GM18511 (cell line): ENCODE measurements at regions not wholly inside any gene's neighbourhood (a gene's known extent, or its start where the extent isn't known, plus 50 kb on each side); places are given as distances from the start of the nearest gene placed in this dataset.
"Not testable (repeated sequence)": the region's sequence is repeated elsewhere in the genome, so short reads cannot be mapped to it uniquely, and the experiment has no call there.

Source experiments
- ATAC-seq: cut with Tn5 transposase; IDR thresholded peaks from one replicate; pipeline ENCODE4 v1.9.1; 2021; ENCODE audit warnings: mild to moderate bottlenecking, moderate library complexity; ENCODE audit not compliant: unreplicated experiment

DNA sequence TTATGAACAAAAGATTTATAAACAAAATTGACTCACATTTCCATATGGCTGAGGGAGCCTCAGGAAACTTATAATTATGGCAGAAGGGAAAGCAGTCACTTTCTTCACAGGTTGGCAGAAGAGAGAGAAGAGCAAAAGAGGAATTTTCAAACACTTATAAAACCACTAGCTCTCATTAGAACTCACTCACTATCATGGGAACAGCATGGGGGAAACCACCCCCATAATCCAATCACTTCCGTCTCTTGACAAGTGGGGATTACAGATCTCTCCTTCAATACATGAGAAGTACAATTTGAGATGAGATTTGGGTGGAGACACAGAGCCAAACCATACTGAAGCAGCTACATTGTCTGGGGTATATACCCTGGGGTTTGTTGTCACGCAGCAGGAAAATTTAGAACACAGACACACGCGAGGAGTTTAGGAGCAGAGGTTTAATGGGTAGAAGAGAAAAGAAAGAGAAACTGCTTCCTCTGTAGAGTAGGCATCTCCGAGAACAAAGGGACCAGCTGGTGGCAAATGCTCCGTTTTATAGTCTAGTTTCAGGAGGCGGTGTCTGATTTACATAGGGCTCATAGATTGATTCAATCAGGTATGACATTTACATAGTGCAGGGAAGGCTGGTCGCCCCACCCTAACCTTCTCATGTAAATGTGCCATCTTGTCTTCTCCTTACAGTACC, 2277.7 kb upstream of the AGA start:
- ATAC-seq = no peak

DNA sequence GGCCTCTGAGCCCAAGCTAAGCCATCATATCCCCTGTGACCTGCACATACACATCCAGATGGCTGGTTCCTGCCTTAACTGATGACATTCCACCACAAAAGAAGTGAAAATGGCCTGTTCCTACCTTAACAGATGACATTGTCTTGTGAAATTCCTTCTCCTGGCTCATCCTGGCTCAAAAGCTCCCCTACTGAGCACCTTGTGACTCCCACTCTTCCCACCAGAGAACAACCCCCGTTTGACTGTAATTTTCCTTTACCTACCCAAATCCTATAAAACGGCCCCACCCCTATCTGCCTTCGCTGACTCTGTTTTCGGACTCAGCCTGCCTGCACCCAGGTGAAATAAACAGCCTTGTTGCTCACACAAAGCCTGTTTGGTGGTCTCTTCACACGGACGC, 2284.3 kb upstream of the AGA start:
- ATAC-seq = not testable (repeated sequence)

DNA sequence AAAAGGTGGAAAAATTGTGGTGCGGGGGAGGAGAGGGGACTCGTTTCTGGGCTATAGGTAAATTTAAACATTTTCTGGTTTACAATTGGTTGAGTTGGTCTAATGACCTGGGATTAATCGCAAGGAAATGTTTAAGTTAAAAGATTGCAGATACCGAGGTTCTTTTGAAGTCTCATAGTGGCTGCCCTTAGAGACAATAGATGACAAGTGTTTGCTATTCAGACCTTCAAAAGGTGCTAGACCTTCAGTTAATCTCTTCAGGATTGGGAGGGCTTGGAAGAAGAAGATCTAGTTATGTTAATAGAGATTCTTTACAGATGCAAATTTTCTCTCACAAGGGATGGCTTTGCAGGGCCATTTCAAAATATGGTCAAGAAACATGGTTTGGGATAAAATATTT, 2286.1 kb upstream of the AGA start:
- ATAC-seq = no peak

DNA sequence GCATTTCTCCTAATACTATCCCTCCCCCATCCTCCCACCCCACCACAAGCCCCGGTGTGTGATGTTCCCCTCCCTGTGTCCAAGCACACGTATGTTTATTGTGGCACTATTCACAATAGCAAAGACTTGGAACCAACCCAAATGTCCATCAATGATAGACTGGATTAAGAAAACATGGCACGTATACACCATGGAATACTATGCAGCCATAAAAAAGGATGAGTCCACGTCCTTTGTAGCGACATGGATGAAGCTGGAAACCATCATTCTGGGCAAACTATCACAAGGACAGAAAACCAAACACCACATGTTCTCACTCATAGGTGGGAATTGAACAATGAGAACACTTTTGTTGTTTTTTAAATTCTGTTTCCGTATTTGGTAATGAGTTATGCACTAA, 2294.6 kb upstream of the AGA start:
- not testable (repeated sequence) for ATAC-seq

DNA sequence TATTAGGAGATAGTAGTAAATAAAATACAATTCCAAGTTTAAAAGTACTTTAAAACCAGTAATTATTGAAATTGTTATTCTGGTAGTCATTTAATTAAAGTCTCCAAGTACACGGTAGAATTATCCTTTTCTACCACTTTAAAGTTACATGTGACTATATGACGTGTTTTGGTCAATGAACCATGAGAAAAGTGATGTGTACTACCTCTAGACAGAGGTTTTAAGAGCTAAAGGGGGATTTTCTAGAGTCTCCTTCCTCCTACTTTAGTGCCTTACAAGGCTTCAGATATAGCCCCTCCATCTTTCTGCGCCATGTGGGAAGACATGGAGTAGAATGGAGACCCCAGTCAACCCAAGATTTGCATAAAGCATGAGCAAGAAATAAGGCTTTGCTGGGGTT, 2296.6 kb upstream of the AGA start:
- no peak for ATAC-seq

DNA sequence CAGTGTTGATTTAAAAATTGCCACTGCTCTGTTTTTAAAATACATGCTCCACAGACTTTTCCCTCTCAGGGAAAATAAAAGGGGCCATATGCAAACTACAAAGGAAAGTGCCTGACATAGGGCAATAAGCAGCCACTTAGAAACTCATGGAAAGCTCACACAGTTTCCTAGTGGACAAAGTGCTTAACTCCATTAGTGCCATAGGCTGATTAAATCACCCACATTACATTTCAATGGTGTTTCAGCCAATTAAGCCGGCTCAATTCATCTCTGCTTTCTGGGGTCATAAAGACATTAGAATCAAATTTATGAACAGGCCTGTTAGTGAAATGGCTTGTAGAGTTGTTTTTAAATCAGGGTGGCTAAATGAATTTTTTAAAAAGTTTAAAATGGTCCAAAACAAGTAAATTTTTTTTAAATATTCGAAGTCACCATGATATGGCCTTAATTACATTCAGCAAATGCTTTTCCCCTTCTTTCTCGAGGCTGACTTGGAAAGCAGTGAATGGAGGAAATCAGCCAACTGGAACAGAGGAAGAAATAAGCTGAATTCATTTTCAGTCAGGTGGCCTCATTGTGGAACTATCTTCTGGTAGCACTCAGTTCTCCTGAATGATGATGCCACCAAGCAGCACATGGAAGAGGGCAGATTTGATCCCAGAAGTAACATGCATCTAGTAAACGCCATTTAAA, 2305.1 kb upstream of the AGA start:
- no peak for ATAC-seq

DNA sequence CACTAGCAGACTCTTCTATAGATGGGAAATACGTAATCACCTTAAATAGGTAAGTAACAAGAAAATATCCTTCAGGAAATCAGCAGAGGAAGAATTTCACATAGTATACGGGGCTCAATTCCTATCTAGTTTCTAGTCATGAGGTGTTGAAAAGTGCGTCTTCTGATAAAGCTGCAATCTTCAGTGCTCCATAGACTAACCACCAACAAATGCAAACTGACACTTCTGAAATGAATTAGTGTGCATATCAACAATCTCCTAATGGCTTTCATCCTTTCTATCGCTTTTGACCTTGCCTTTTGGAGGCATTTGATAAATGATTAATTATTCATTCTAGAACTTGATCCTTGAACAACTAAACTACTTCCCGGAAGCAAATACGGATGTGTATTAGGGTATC, 2306.6 kb upstream of the AGA start:
- ATAC-seq = no peak

DNA sequence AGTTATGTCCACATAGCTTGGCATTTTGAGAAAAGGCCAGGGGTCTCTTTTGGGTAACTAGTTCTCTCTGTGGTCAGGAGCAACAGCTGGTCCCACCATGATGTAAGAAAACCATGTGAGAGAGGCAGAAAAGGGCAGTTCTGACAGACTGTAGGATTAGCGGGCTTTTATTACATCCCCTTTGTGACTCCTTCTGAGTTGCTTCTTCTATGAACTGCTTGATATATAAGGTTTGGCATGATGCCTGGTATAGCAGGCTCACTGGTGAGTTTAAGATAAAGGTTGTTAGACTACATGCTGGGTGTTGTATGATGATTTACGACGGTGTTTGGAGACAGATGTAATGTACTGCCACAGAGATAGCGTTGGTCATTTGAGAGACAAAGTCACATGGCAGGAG, 2308.1 kb upstream of the AGA start:
- no peak for ATAC-seq

DNA sequence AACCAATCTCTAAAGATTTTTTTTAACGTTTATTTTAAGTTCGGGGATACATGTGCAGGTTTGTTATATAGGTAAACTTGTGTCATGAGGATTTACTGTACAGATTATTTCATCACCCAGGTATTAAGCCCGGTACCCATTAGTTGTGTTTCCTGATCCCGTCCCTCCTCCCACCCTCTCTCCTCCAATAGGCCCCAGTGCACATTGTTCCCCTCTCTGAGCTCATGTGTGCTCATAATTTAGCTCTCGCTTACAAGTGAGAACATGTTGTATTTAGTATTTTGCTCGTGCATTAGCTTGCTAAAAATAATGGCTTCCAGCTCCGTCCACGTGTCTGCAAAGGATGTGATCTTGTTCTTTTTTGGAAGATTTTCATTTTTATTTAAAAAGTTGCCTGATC, 2309.4 kb upstream of the AGA start:
- no peak for ATAC-seq

DNA sequence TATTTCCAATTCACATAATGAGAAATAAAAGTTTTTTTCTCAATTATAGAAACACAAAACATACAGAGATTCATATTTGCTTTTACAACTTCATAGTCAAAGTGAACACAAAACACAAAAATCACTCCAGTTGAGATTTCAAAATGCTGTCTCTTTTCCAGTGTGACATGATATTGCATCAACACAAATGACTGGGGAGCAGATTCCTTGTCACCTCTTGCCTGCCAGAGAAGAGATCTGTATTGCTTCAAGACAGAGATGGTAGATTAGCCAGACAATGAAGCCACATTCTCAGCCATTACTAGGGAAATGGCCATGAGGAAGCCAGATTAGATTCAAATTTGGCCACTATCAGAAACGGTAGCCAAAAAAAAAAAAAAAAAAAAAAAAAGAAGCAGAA, 2313.1 kb upstream of the AGA start:
- no peak for ATAC-seq

DNA sequence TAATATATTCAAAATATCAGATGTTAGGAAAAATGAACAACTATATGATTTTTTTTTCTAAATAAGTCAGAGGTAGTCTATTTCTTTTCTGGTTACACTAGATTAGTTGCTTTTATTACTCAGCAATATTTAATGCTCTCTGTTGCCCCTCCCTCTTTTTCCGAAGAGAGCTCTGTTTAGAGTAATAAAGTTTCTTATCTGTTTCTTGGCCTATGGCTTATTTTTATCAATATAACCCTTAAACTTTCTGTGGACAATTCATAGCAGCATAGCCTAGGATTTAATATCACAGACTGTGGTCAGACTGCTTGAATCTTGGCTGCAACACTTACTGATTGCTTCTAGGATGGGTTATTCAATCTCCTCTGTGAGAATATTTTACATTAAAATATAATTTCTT, 2315.4 kb upstream of the AGA start:
- ATAC-seq = no peak

DNA sequence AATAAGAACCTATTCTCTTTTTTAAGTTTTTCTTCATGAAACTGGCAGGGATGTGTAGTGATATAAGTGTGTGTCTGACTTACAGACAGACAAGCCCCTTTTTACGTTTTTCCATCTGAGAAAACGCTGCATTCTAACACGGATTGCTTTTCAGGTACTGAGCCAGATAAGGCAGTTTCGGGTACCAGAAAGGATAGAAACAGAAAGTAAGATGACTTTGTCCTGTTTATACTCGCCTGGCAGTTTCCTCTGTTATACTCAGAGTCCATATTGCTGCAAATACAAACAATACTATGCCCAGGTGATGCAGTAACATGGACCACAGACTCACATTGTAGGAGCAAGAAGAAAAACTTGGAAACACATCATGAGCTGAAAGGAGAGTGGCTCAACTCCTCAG, 2320.6 kb upstream of the AGA start:
- no peak for ATAC-seq

DNA sequence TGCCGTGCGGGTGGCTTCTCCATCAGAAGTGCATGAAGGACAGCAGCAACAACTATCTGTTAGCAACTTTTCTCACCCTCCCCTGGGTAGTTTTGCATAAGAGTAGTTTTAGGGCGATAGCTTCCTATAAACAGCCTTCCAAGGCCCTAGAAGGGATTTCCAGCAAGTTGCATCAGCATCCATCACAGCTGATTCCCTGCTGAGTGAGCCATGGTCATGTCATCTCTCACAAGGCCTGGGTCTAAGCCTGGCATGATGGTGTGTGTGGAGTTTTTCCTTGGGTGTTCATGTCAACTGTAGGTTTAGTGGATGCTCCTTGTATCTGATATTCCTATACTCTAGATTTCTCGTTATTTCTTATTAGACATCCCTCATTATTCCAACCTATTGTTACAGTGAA, 2324.7 kb upstream of the AGA start:
- no peak for ATAC-seq

DNA sequence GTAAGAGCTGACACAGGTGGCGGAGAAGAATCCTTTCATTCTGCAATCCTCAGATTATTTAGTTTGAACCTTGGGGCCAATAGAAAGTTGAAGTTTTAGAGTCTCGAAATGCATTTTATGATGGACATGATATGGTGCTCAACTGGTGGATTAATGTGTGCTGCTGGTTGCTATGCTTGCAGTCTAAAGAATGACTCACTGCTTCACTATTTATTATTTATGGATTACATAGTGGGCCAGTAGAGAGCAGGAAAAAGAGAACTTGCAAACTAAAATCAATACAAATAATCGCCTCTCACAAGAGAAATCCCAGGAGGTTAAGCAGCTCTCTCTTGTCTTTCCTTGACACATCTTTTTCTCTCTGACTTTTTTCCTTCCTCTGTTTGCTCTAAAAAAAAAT, 2326.8 kb upstream of the AGA start:
- ATAC-seq = no peak

DNA sequence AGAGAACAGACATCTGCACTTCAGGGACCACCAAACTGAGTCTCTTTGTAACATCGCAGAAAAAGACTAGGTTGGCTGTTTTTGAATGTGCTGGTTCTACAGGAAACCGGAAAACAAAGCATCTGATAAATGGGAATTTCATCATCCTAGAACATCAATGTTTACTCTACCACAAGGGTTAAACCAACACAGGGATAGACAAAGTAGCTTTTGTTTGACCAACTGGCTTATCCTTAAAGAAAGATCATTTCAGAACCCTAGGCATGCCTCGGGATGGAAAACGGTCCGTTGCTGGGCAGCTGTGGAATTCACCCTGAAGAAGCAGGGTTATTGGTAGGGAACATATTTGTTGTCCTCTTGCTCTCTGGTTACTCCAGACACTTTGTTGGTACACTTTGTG, 2355.5 kb upstream of the AGA start:
- no peak for ATAC-seq

DNA sequence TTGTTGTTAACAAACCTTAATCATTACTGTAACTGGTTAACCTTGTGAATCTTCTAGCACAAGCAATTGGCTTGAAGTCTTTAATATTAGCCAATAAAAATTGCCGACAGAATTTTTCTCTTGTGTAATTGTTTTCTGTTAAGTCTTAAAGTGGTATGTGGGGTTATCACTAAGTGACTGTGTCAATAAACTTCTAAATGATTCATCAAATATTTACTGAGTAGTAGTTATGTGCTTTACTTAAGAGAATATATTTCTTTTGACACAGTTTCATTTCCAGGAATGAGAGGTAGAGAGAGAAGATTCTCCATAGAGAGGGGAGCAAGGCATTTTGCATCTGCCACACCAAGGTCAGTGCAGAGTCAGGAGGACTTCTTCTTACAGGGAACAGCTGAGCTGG, 2361.6 kb upstream of the AGA start:
- no peak for ATAC-seq

DNA sequence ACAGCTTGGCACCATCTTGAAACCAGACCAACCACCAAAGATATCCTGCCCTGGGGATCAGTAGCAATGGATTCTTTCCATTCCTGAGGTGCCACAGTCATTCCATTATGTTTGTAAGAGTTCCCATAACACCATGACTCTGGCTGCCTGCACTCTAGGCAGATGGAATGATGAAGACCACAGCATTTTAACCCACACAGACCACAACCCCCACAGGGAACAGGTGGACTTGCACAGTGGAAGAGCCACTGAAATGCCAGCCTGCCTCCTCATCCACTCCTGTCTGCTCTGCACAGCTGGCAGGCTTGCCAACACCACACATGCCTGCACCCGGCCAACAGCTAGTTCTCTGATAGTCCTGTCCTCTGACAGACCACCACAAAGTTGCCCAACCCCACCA, 2362.2 kb upstream of the AGA start:
- ATAC-seq = no peak

DNA sequence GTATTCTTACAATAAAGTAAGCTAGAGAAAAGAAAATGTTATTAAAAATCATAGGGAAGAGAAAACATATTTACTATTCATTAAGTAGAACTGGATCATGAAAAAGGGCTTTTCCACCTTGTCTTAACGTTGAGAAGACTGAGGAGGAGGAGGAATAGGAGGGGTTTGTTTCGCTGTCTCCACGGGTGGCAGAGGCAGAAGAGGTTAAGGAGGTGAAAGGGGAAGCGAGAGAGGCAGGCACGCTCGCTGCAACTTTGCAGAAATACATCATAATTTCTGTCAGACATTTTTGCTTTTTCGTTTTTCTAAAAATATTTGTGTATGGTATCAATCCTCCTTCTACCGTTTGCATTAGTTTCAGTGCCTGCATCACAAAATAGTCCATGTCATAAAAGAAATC, 2375.1 kb upstream of the AGA start:
- no peak for ATAC-seq

DNA sequence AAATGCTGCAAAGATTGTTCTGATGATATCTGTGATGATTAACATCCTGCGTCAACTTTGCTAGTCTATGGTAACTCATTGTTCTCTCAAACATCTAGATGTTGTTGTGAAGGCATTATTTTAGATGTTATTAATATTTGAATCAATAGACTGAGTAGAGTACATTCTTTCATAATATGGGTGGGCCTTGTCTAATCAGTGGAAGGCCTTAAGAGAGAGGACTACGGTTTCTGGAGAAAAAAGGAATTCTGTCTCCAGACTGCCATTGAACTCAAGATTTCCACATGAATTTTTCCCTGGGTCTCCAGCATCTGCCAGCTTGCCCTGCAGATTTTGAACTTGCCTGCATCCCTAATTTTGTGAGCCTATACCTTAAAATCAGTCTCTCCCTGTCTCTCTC, 2381.1 kb upstream of the AGA start:
- ATAC-seq = no peak

DNA sequence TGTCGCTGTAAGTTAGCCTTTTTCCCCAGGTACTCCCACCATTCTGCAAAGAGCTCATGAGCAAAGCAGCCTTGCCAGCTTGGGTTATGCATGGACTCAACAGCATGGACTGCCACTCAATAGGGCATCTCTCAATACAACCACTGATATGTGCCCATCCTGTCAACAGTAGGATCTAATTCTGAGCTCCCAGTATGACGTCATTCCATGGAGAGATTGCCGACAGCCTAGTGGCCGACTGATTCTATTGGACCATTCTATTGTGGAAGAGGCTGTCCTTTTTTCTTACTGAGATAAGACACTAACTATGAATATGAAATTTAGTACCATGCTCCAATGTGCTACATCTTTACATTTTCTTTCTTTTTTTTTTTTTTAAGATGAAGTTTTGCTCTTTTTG, 2389.0 kb upstream of the AGA start:
- ATAC-seq = no peak

DNA sequence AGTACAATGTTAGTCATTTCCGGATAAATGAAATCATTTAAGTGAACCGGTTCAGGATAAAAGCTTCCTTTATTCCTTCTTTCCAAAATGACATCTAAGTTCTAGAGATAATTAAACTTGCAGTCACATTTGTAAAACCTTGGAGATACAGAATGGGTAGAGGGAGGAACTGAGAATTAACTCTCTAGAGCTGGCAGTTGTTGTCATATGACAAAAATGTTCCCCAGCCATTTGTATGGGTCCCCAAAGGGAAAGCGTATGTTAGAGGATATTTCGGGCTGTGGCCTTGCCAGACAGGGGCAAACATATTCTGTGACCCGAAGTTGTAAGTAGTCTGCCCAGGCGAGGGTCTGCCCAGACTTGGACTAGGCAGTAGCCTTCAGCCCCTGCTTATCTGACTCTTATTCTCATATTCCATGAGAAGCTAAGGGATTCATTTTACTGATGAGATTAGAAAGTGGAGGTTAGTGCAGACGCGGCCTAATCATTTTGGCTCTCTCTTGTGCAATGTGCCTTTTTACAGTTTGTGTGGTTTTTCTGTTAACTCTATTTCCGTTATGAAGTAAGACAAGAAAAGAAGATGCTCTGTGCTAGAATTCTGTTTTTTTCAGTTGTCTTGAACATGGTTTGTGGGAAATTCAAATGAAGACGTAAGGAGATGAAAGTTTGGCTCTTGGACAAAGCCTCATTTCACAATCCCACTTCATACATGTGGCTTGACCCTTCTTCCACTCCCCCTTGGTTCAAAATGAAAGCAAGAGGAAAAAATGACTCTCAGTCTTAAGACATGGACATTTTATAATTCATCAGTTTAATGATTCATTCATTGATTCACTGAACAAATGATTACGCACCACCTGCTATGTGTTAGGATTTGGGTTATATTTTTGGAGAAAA, 2394.2 kb upstream of the AGA start:
- no peak for ATAC-seq

DNA sequence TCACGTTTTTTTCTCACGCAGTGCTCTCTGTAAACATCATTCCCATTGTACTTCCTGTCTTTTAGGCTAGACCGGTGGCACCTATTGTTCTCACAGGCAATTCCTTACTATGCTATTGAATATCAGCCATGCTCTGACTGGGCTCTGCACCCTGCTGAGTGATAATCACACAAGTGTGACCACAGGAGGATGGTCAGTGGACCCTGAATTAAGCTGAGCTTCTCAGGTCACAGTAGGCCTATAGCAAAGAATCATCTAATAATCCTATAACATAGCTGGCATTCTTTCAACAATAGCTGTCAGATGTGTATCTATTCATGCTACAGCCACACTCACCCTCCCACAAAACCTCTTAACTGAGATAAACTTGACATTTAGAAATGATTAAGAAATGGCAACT, 2399.8 kb upstream of the TENM3 start:
- ATAC-seq = no peak
